ENCODE measurements at regions not wholly inside any gene's neighbourhood (a gene's known extent, or its start where the extent isn't known, plus 50 kb on each side); places are given as distances from the start of the nearest gene placed in this dataset.

DNA sequence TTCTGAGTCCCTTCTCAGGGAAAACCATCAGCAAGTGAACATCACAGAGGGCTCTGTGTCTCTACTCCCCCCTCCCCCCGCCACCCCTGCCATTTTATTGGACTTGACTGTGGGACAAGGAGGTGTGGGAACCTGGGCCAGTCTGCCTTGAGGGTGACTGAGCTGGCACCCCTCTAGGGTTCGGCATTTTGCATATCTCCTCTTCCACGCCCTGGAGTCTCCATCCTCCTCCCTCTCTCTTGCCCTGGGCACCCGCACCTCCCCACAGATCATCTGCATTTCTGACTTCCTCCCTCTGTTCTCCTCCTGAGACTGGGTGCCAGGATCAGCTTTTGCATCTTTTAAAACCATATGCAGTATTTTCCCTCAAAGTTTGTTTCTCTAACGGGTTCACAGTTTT lies 107.1 kb upstream of the ERRFI1 start:
- H3K9me3 ChIP-seq = no peaks in the 10 kb centered on the region
- H3K36me3 ChIP-seq = no peaks in the 10 kb centered on the region
- WGBS, 2 donors = 72 to 74% methylated on average over 5 of the region's 5 CpGs
- no peak overlapping the region for H3K4me3 ChIP-seq
- DNase-seq = peak; percentile 75
- peaks cover 0 to 70% (median 59%) of the 10 kb centered on the region in 4 donors for H3K4me1 ChIP-seq
- H3K27ac ChIP-seq = peak overlapping the region; percentile 85 to 93 (median 89)
- intact Hi-C loops (cut with DNase I) = loop anchor here (10.0 kb wide), 1 partner anchor 182 kb away; the partner anchor contains the start of gene SLC45A1
- H3K27me3 ChIP-seq = no peaks in the 10 kb centered on the region
- no peak for TF ChIP-seq POLR2A (IDR thresholded peaks at IDR 0.05)
- TF ChIP-seq POLR2AphosphoS5 (IDR thresholded peaks at IDR 0.05) = no peak
- no peak for TF ChIP-seq EP300 (IDR thresholded peaks at IDR 0.05)
- TF ChIP-seq, protein P1, sequence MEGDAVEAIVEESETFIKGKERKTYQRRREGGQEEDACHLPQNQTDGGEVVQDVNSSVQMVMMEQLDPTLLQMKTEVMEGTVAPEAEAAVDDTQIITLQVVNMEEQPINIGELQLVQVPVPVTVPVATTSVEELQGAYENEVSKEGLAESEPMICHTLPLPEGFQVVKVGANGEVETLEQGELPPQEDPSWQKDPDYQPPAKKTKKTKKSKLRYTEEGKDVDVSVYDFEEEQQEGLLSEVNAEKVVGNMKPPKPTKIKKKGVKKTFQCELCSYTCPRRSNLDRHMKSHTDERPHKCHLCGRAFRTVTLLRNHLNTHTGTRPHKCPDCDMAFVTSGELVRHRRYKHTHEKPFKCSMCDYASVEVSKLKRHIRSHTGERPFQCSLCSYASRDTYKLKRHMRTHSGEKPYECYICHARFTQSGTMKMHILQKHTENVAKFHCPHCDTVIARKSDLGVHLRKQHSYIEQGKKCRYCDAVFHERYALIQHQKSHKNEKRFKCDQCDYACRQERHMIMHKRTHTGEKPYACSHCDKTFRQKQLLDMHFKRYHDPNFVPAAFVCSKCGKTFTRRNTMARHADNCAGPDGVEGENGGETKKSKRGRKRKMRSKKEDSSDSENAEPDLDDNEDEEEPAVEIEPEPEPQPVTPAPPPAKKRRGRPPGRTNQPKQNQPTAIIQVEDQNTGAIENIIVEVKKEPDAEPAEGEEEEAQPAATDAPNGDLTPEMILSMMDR (IDR thresholded peaks at IDR 0.05) = no peak

DNA sequence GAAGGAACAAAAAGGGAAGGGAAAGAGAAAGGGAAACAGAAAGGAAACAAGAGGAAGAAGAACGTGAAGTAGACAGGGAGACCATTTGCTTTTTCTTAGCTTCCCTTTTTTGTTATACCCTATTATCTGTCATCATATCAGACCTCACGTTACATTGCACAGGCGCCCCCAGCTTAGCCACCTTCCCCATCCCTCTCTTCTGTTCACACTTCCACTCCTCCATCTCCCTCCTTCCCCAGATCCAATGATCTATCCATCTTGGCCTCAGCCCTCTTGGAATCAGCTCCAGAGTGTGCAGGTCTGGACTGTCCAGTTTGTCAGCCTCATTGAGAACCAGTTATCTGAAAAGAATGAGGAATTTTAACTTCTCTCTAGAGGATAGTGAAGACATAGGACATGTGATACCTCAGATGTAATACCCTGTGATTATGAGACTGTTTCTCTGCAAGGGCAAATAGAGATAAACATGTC lies 101.1 kb upstream of the ERRFI1 start:
- intact Hi-C loops (cut with DNase I) = no loop called here
- H3K9me3 ChIP-seq = no peaks in the 10 kb centered on the region
- DNase-seq = peak; percentile 61
- H3K27ac ChIP-seq = peak overlapping the region; percentile 61 to 93 (median 90)
- H3K4me3 ChIP-seq = no peak overlapping the region
- H3K36me3 ChIP-seq = no peaks in the 10 kb centered on the region
- H3K4me1 ChIP-seq = peaks cover 0 to 45% (median 36%) of the 10 kb centered on the region in 4 donors
- peak in 2 of 4 donors; percentile 22 to 51 for TF ChIP-seq POLR2AphosphoS5 (IDR thresholded peaks at IDR 0.05)
- no peak for TF ChIP-seq EP300 (IDR thresholded peaks at IDR 0.05)
- 69 to 89% methylated on average over 3 of the region's 3 CpGs for WGBS, 2 donors
- no peaks in the 10 kb centered on the region for H3K27me3 ChIP-seq

DNA sequence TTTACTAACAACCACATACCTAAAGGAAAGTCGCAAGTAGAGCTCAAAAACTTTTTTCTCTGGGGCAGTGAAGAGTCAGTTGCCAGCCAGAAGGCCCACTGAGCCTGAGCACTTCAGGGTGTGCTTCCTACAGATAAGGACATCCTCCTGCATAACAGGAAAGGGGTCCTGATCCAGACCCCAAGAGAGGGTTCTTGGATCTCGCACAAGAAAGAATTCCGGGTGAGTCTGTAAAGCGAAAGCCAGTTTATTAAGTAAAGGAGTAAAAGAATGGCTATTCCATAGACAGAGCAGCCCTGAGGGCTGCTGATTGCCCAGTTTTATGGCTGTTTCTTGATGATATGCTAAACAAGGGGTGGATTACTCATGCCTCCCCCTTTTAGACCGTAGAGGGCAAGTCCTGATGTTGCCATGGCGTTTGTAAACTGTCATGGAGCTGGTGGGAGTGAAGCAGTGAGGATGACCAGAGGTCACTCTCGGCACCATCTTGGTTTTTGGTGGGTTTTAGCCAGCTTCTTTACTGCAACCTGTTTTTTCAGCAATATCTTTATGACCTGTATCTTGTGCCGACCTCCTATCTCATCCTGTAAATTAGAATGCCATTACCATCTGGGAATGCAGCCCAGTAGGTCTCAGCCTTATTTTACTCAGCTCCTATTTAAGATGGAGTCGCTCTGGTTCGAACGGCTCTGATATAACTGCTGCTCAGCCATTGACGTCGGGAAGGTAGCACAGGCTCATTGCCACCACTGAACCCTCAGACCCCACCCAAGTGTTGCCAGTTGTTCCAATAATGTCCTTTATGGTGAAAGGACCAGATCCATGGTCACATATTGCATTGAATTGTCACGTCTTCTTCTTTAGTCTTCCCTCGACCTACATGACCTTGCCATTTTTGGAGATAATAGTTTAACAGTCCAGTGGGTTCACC lies 96.6 kb upstream of the ERRFI1 start:
- Histone ChIP-seq H3K4me3 (no peak overlapping the region), H3K27me3 (no peaks in the 10 kb centered on the region), H3K9me3 (no peaks in the 10 kb centered on the region), H3K27ac (peak overlapping the region; percentile 88 to 93 (median 91)), H3K36me3 (no peaks in the 10 kb centered on the region), H3K4me1 (peaks cover 0 to 80% (median 63%) of the 10 kb centered on the region in 4 donors)
- peak; percentile 64 for DNase-seq
- intact Hi-C loops (cut with DNase I) = loop anchor here (5.0 kb wide), 3 partner anchors 50 to 80 kb away; no protein-coding TSS in a partner anchor
- TF ChIP-seq POLR2AphosphoS5 (IDR thresholded peaks at IDR 0.05) = peak in 3 of 4 donors; percentile 23 to 60 (median 27)
- no peak for TF ChIP-seq POLR2A (IDR thresholded peaks at IDR 0.05)
- 86 to 87% methylated on average over 15 of the region's 15 CpGs for WGBS, 2 donors

DNA sequence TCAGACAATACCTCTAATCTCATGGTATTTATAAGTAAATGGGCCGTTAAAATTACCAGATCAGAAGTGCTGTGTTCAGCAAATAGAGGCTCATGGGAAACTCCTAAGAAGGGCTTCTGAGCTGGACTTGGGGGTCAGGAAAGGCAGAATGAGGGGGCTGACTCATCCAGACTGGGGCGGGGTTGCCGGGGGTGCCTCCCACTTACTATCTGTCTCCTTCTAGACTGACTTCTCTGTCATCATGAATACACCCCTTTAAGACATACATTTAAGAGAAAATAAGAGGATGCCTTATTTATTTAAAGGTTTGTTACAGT lies 96.0 kb upstream of the ERRFI1 start:
- intact Hi-C loops (cut with DNase I) = loop anchor here (5.0 kb wide), 3 partner anchors 50 to 80 kb away; no protein-coding TSS in a partner anchor
- Histone ChIP-seq H3K4me1 (peaks cover 0 to 80% (median 63%) of the 10 kb centered on the region in 4 donors), H3K36me3 (no peaks in the 10 kb centered on the region), H3K27ac (peak overlapping the region; percentile 88 to 93 (median 91)), H3K4me3 (no peak overlapping the region), H3K27me3 (no peaks in the 10 kb centered on the region), H3K9me3 (no peaks in the 10 kb centered on the region)
- peak; percentile 73 for DNase-seq
- WGBS, 2 donors = 90 to 91% methylated on average over 3 of the region's 3 CpGs
- TF ChIP-seq POLR2AphosphoS5 (IDR thresholded peaks at IDR 0.05) = no peak
- TF ChIP-seq, protein P1 (IDR thresholded peaks at IDR 0.05) = no peak
- no peak for TF ChIP-seq EP300 (IDR thresholded peaks at IDR 0.05)
- no peak for TF ChIP-seq POLR2A (IDR thresholded peaks at IDR 0.05)

DNA sequence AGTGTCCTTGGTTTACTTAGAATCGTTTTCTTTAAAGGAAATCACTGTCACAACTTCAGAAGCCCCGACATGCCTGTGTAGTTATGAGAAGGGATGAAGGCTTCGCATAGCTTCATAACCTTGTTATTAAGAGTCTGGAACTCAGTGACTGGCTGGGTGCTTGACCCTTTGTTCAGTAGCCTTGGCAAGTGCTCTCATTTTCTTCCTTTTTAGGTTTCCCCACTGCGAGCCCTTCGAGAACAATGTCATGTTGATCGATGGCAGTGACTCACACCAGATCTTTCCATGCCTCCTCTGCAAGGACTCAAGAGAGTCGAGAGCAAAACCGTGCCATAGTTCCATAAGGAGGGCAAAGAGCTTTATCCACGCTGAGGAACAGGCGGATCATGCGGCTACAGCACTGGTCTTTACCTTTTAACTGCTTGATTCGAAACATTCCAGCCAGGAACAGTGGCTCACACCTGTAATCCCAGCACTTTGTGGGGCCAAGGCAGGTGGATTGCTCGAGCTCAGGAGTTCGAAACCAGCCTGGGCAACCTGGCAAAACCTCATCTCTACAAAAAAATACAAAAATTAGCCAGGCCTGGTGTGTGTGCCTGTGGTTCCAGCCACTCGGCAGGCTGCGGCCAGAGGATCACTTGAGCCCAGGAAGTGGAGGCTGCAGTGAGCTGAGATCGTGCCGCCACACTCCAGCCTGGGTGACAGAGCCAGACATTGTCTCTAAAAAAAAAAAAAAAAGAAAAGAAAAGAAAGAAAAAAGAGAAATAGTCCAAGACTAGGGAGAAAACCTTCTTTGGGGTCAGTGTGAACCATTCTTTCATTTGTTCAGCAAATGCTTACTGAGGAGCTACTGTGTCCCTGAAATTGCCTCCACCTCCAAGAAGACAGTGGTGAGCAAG lies 95.4 kb upstream of the ERRFI1 start:
- Histone ChIP-seq H3K4me1 (peaks cover 0 to 82% (median 66%) of the 10 kb centered on the region in 4 donors), H3K9me3 (no peaks in the 10 kb centered on the region), H3K36me3 (no peaks in the 10 kb centered on the region), H3K27me3 (no peaks in the 10 kb centered on the region), H3K27ac (peak overlapping the region; percentile 88 to 93 (median 91)), H3K4me3 (peak overlapping the region in 1 of 4 donors; percentile 15)
- peak; percentile 95 for DNase-seq
- intact Hi-C loops (cut with DNase I) = loop anchor here (2.0 to 5.0 kb wide), 4 partner anchors 51 to 95 kb away; partner anchors contain the start of gene ERRFI1
- peak in 1 of 2 donors; percentile 20 for TF ChIP-seq POLR2A (IDR thresholded peaks at IDR 0.05)
- TF ChIP-seq, protein P1 (IDR thresholded peaks at IDR 0.05) = no peak
- TF ChIP-seq POLR2AphosphoS5 (IDR thresholded peaks at IDR 0.05) = peak; percentile 95 to 97 (median 96)
- TF ChIP-seq EP300 (IDR thresholded peaks at IDR 0.05) = peak; percentile 75 to 96 (median 94)
- WGBS, 2 donors = 57 to 77% methylated on average over 18 of the region's 18 CpGs

Measured in sigmoid colon (tissue), 6 donors.